Ishikawa (cell line): ENCODE measurements at regions not wholly inside any gene's neighbourhood (a gene's known extent, or its start where the extent isn't known, plus 50 kb on each side); places are given as distances from the start of the nearest gene placed in this dataset.

Source experiments
- CREB1 ChIP-seq: IDR thresholded peaks from 2 replicates; pipeline ENCODE4 v1.6.1; 2012; ENCODE audit warnings: low read depth
- EP300 ChIP-seq: IDR thresholded peaks from 2 replicates; pipeline ENCODE4 v1.6.1; 2012; ENCODE audit warnings: borderline replicate concordance
- MAX ChIP-seq: IDR thresholded peaks from 2 replicates; pipeline ENCODE4 v1.6.1; 2012
- REST ChIP-seq: IDR thresholded peaks from 2 replicates; pipeline ENCODE4 v1.6.1; 2012; ENCODE audit warnings: low read depth, mild to moderate bottlenecking
- ZBTB7A ChIP-seq: IDR thresholded peaks from 2 replicates; pipeline ENCODE4 v1.6.1; 2012; ENCODE audit warnings: low read depth

GRCh38 chr1:228853637-228854036 lies 118.4 kb downstream of the RHOU start:
- no peak for TF ChIP-seq REST
- TF ChIP-seq MAX, result no peak
- no peak for TF ChIP-seq CREB1
- no peak for TF ChIP-seq EP300
- no peak for TF ChIP-seq ZBTB7A
